DOHH2 (cell line): ENCODE measurements at regions not wholly inside any gene's neighbourhood (a gene's known extent, or its start where the extent isn't known, plus 50 kb on each side); places are given as distances from the start of the nearest gene placed in this dataset.

Source experiments
- H3F3A ChIP-seq: fragments of 200-600 bp; sonication (generic), shearing (Covaris generic); 2 replicates; pipeline ENCODE4 v1.6.0; 2016; ENCODE audit warnings: antibody characterized with exemption, mild to moderate bottlenecking; ENCODE audit not compliant: control insufficient read depth, insufficient read depth
- H3K27ac ChIP-seq: fragments of 200-600 bp; sonication (generic); 2 replicates; pipeline ENCODE4 v1.5.1; 2014; ENCODE audit warnings: low read depth, mild to moderate bottlenecking, low read length, moderate library complexity
- H3K27me3 ChIP-seq: fragments of 200-600 bp; sonication (generic); 2 replicates; pipeline ENCODE4 v1.6.1; 2014; ENCODE audit warnings: mild to moderate bottlenecking, low read length, mixed read lengths; ENCODE audit not compliant: control insufficient read depth
- H3K36me3 ChIP-seq: fragments of 200-600 bp; sonication (generic); 2 replicates; pipeline ENCODE4 v1.6.1; 2014; ENCODE audit warnings: mild to moderate bottlenecking, low read length, moderate library complexity, mixed read lengths; ENCODE audit not compliant: control insufficient read depth
- H3K4me1 ChIP-seq: fragments of 200-600 bp; sonication (generic); 2 replicates; pipeline ENCODE4 v1.6.1; 2014; ENCODE audit warnings: mild to moderate bottlenecking, low read length, mixed read lengths; ENCODE audit not compliant: control insufficient read depth
- H3K4me2 ChIP-seq: fragments of 200-600 bp; sonication (generic); 2 replicates; pipeline ENCODE4 v1.6.0; 2014; ENCODE audit warnings: mild to moderate bottlenecking, low read length, moderate library complexity
- H3K4me3 ChIP-seq: fragments of 200-600 bp; sonication (generic); 2 replicates; pipeline ENCODE4 v1.5.1; 2014; ENCODE audit warnings: mild to moderate bottlenecking, low read length, mixed read lengths
- H3K79me2 ChIP-seq: fragments of 200-600 bp; sonication (generic); 2 replicates; pipeline ENCODE4 v1.6.1; 2014; ENCODE audit warnings: mild to moderate bottlenecking, low read length, mixed read lengths; ENCODE audit not compliant: control insufficient read depth
- H3K9me2 ChIP-seq: fragments of 200-600 bp; sonication (generic); replicated peaks from 2 replicates; pipeline ENCODE4 v1.6.1; 2014; ENCODE audit warnings: mild to moderate bottlenecking, low read length, mixed read lengths; ENCODE audit not compliant: control insufficient read depth
- H3K9me3 ChIP-seq: fragments of 200-600 bp; sonication (generic); 2 replicates; pipeline ENCODE4 v1.6.1; 2014; ENCODE audit warnings: antibody characterized with exemption, low read length, mixed read lengths; ENCODE audit not compliant: control insufficient read depth, insufficient read depth
- H4K20me1 ChIP-seq: fragments of 200-600 bp; sonication (generic); 2 replicates; pipeline ENCODE4 v1.6.0; 2014; ENCODE audit warnings: low read depth, mild to moderate bottlenecking, antibody characterized with exemption, low read length, moderate library complexity; ENCODE audit not compliant: control insufficient read depth, insufficient read depth
- CTCF ChIP-seq: fragments of 200-600 bp; sonication (generic); IDR thresholded peaks from one replicate; pipeline ENCODE4 v1.5.1; 2014; ENCODE audit warnings: antibody characterized with exemption, mild to moderate bottlenecking, low read depth, low read length; ENCODE audit not compliant: poor library complexity, severe bottlenecking
- EZH2phosphoT487 ChIP-seq: fragments of 200-600 bp; sonication (generic); IDR thresholded peaks from 2 replicates; pipeline ENCODE4 v1.6.1; 2017; ENCODE audit warnings: borderline replicate concordance, mild to moderate bottlenecking, antibody characterized with exemption, low read length, moderate library complexity, mixed read lengths

GRCh38 chr12:67122584-67122983 lies 146.6 kb upstream of the CAND1 start:
- Histone ChIP-seq H3K27ac (no peak overlapping the region), H3K9me2 (no peaks in the 10 kb centered on the region), H3K27me3 (no peaks in the 10 kb centered on the region), H3K4me1 (no peaks in the 10 kb centered on the region), H3F3A (no peaks in the 10 kb centered on the region), H3K9me3 (no peaks in the 10 kb centered on the region), H3K36me3 (no peaks in the 10 kb centered on the region), H3K4me3 (no peak overlapping the region), H4K20me1 (no peaks in the 10 kb centered on the region), H3K4me2 (no peak overlapping the region), H3K79me2 (no peaks in the 10 kb centered on the region)
- TF ChIP-seq EZH2phosphoT487 (no peak), CTCF (no peak)

GRCh38 chr12:67137256-67137655 lies 131.9 kb upstream of the CAND1 start:
- no peaks in the 10 kb centered on the region for H3F3A ChIP-seq
- no peak overlapping the region for H3K4me2 ChIP-seq
- no peaks in the 10 kb centered on the region for H3K36me3 ChIP-seq
- H3K4me1 ChIP-seq = no peaks in the 10 kb centered on the region
- no peaks in the 10 kb centered on the region for H3K9me3 ChIP-seq
- H4K20me1 ChIP-seq = no peaks in the 10 kb centered on the region
- peaks cover 13% of the 10 kb centered on the region for H3K27me3 ChIP-seq
- no peaks in the 10 kb centered on the region for H3K9me2 ChIP-seq
- no peak for TF ChIP-seq CTCF
- TF ChIP-seq EZH2phosphoT487 = no peak
- no peaks in the 10 kb centered on the region for H3K79me2 ChIP-seq
- H3K4me3 ChIP-seq = no peak overlapping the region
- H3K27ac ChIP-seq = no peak overlapping the region

DNA sequence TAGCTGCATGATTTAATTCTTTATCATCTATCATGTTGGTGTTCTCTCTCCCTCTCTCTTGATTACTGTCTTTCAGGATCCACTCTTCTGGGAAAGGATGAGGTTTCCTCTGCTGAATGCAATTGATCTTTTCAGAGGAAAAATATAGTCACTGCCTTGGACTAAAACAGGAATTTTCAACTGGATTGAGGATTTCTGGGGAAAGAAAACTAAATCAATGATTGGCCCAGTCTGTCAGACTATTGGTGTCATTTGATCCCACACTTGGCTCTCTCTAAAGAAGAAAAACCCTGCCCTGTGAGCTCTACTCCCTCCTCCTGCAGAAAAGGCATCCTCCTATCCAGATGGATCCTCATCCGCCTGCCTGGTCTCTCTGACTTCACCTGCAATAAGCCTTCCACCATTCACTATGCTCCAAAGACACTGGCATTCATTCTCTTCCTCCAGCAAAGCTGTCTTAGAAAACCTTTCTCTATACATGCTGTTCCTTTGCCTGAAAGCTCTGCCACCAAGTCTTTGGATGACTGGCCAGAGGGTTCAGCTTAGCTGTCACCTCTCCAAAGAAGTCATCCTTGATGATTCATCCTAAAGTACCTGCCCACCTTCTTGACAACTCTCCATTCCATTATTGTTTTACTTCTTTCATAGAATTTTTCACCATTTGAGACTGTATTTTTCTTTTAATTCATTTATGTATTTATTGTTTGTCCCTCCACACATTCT lies 127.7 kb upstream of the CAND1 start:
- Histone ChIP-seq H3K4me3 (no peak overlapping the region), H3K4me1 (no peaks in the 10 kb centered on the region), H3K27me3 (peaks cover 13% of the 10 kb centered on the region), H3F3A (no peaks in the 10 kb centered on the region), H3K27ac (no peak overlapping the region), H3K79me2 (no peaks in the 10 kb centered on the region), H4K20me1 (no peaks in the 10 kb centered on the region), H3K9me3 (no peaks in the 10 kb centered on the region), H3K9me2 (no peaks in the 10 kb centered on the region), H3K4me2 (no peak overlapping the region), H3K36me3 (no peaks in the 10 kb centered on the region)
- TF ChIP-seq CTCF = no peak
- TF ChIP-seq EZH2phosphoT487 = no peak

DNA sequence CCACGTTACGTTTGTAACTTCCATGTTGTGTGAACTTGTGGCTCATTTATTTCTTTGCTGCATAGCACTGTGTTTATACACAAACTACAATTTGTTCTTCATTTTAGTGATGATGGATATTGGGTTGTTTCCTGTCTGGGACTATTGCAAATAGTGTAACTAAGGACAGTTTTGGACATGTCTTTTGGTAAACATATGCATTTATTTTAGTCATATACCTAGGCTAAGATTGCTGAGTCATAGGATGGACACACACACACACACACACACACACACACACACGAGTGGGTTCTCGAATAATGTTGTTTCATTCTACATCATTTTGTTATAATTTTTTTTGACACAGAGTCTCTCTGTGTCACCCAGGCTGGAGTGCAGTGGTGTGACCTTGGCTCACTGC lies 123.5 kb upstream of the CAND1 start:
- H3K4me2 ChIP-seq = no peak overlapping the region
- peaks cover 9% of the 10 kb centered on the region for H3K27me3 ChIP-seq
- no peaks in the 10 kb centered on the region for H3F3A ChIP-seq
- TF ChIP-seq CTCF (no peak), EZH2phosphoT487 (no peak)
- no peaks in the 10 kb centered on the region for H3K9me2 ChIP-seq
- no peaks in the 10 kb centered on the region for H3K79me2 ChIP-seq
- H3K27ac ChIP-seq = no peak overlapping the region
- H3K4me1 ChIP-seq = no peaks in the 10 kb centered on the region
- H3K9me3 ChIP-seq = no peaks in the 10 kb centered on the region
- no peak overlapping the region for H3K4me3 ChIP-seq
- no peaks in the 10 kb centered on the region for H4K20me1 ChIP-seq
- H3K36me3 ChIP-seq = no peaks in the 10 kb centered on the region
